ENCODE measurements at regions not wholly inside any gene's neighbourhood (a gene's known extent, or its start where the extent isn't known, plus 50 kb on each side); places are given as distances from the start of the nearest gene placed in this dataset.

DNA sequence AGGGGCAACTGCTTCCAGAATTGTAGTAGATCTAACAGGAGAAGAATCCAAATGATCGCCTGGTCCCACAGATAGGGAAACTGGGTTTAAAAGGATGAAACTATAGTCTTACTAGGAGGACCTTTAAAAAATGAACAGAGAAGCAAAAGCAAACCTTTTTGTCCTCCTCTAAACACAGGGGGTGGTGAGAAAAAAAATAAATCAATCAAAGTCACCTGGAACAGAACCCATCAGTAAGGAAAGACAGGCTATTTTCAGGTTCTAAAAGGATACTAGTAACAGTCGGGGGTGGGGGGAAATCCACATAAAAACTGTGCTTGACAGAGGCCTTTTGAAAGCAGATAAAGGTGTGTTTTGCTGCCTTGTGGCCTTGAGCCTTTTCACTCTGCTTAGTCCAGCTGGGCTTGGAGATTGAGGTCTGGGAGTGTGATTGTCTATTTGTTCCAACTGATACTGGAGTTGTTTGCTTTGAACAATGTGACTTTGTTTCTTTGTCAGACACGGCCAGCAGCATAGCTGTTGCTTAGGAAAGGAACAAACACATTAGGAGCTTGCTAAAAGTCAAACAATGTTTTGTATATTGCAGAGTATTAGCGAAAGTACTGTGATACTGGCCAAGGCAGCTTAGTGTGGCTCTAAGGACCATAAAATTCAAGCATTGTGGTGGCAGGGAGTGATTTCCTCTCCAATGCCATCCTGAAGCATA lies 141.1 kb upstream of the IRF2BP2 start:
- DNase-seq (ENCODE audit: extremely low read depth in 1 of 11, low read depth in 9 of 11, low spot score in 4 of 11): no peak

GRCh38 chr1:234748713-234749112 lies 138.7 kb upstream of the IRF2BP2 start:
- no peak for DNase-seq (ENCODE audit: extremely low read depth in 1 of 11, low read depth in 9 of 11, low spot score in 4 of 11)

DNA sequence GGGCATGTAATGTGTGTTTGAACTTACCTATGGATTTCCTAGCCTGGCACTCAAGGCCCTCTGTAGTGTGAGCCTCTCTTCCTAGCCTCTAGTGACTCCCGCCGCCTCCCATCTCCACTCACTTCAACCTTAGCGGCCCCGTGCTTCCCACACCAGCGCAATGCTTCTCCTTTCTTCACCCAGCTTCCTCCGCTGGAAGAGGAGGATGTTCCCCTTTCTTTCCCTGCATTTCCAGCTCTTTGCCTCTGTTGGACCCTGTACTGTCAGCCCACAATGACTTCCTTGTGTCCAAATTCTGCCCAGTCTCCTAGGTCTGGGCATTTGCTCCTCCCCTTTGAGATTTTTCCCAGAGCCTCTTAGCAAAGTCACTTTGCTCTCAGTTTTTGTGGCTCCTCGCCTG lies 138.1 kb upstream of the IRF2BP2 start:
- DNase-seq (ENCODE audit: extremely low read depth in 1 of 11, low read depth in 9 of 11, low spot score in 4 of 11): no peak

DNA sequence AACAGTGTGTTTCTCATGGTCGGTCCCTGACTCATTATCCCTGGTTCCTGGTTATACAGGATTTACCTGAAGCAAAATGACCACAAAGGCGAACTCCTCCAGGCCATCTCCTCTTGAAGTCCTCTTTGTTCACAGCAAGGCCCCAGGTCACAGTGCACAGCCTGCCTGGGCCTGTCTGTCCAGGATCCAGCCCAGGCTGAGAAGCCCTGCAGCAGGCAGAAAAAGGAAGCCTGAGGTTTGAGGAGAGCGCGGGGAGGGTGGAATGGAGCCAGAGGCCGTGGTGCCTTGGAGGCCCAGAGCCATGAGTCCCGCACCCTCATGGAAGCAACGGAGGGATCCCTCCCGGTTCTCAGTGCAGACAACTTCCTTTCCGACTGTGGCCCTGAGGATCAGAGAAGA lies 136.8 kb upstream of the IRF2BP2 start:
- DNase-seq (ENCODE audit: extremely low read depth in 1 of 11, low read depth in 9 of 11, low spot score in 4 of 11): no peak

DNA sequence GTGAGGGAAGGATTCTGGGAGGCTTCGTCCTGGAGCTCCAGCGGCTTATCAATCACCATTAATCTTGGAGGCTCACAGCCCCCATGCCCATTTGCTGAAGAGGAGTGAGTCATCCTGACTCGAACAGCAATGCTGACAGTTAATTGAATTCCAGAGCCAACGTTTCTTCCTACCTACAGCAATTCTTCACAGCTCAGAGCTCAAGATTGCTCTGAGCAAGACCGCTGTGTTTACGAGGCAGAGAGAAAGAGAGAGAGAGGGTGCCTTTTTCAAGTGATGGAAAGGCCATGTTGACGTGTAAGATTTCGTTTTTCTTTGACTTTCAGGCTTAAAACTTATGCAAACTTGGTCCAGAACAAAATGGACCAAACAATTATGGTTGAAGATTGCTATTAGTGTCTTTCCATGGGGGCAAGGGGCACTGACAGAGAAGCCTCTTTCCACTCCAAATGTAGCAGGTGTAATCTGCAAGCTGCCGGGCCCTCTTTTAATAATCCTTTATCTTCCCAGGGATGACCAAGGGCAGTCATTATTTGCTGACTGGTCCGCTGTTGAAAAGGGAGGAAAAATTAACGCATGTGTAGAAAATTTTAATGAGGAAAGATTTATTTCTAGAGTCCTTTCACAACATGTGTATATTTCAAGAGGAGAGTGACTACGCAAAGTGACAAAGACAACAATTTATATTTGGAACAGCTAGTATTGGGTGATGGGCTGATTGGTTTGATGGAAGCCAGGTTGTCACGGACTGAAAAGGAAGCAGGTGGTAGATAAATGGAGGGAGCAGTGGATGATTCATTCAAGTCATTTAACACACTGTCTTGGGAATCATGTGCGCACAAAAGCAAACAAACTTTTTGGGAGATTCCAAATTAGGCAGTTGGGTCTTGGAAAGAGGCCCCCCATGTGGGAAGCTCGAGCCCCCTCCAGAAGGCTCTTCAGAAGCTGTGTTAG lies 136.1 kb upstream of the IRF2BP2 start:
- DNase-seq (ENCODE audit: extremely low read depth in 1 of 11, low read depth in 9 of 11, low spot score in 4 of 11): peak in 1 of 11 donors; percentile 63

DNA sequence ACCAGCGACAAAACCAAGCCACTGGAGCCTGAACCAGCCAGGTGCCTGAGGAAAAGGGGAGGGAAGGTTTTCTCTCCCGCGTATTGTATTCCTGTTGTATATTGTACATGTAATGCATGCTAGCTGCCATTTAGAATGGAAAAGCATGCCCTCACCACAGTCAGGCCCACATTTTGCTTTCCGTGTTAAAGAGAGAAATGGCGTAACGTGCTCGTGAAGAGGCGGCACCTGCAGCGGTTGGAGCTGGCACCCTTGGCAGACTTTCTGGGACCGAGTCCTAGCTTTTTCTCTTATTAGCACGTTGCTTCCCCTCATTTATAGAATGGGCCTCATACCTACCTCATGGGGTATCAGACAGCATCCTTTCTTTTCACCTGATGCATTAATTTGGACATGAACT lies 135.3 kb upstream of the IRF2BP2 start:
- no peak for DNase-seq (ENCODE audit: extremely low read depth in 1 of 11, low read depth in 9 of 11, low spot score in 4 of 11)

GRCh38 chr1:234743791-234744611 lies 134.0 kb upstream of the IRF2BP2 start:
- peak in 4 of 11 donors; percentile 70 to 85 (median 82) for DNase-seq (ENCODE audit: extremely low read depth in 1 of 11, low read depth in 9 of 11, low spot score in 4 of 11)

- no peak for DNase-seq (ENCODE audit: extremely low read depth in 1 of 11, low read depth in 9 of 11, low spot score in 4 of 11)
Observed at GRCh38 chr1:234742622-234743021, 132.6 kb upstream of the IRF2BP2 start.

DNA sequence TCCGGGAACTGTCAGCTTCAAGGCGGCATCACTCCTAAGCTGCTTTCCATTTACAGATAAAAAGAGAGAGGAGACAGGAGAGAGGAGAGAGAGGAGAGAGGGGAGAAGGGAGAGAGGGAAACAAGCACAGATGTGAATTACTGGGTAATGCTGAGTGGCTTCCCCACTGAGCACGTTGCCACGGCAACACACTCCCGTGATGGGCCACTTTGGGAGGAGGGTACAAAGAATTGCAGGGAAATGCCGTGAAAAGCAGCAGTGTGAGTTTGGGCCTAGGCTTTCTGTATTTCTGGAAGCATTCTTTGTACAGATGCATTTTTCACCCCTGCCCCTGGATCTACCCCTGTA lies 128.0 kb upstream of the IRF2BP2 start:
- no peak for DNase-seq (ENCODE audit: extremely low read depth in 1 of 11, low read depth in 9 of 11, low spot score in 4 of 11)

- DNase-seq (ENCODE audit: extremely low read depth in 1 of 11, low read depth in 9 of 11, low spot score in 4 of 11): no peak
Observed at GRCh38 chr1:234735916-234736315, 125.9 kb upstream of the IRF2BP2 start.

GRCh38 chr1:234735476-234735875 lies 125.5 kb upstream of the IRF2BP2 start:
- DNase-seq (ENCODE audit: extremely low read depth in 1 of 11, low read depth in 9 of 11, low spot score in 4 of 11): no peak

GRCh38 chr1:234734869-234735268 lies 124.9 kb upstream of the IRF2BP2 start:
- no peak for DNase-seq (ENCODE audit: extremely low read depth in 1 of 11, low read depth in 9 of 11, low spot score in 4 of 11)

GRCh38 chr1:234734412-234734835 lies 124.4 kb upstream of the IRF2BP2 start:
- no peak for DNase-seq (ENCODE audit: extremely low read depth in 1 of 11, low read depth in 9 of 11, low spot score in 4 of 11)

DNA sequence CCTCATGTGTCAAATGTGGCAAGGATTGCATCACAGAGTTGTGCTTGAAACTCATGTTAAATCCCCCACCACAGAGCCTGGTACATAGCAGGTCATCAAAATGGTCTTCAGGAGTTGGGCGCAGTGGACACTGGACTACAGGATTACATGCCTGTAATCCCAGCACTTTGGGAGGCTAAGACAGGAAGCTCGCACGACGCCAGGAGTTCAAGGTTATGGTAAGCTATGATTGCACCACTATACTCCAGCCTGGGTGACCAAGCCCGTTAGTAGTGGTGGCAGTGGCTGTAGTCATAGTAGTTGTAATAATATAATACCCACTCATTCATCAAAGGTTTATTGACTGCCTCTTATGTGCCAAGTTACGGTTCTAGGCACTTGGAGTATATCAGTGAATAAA lies 123.4 kb upstream of the IRF2BP2 start:
- DNase-seq (ENCODE audit: extremely low read depth in 1 of 11, low read depth in 9 of 11, low spot score in 4 of 11): no peak

DNA sequence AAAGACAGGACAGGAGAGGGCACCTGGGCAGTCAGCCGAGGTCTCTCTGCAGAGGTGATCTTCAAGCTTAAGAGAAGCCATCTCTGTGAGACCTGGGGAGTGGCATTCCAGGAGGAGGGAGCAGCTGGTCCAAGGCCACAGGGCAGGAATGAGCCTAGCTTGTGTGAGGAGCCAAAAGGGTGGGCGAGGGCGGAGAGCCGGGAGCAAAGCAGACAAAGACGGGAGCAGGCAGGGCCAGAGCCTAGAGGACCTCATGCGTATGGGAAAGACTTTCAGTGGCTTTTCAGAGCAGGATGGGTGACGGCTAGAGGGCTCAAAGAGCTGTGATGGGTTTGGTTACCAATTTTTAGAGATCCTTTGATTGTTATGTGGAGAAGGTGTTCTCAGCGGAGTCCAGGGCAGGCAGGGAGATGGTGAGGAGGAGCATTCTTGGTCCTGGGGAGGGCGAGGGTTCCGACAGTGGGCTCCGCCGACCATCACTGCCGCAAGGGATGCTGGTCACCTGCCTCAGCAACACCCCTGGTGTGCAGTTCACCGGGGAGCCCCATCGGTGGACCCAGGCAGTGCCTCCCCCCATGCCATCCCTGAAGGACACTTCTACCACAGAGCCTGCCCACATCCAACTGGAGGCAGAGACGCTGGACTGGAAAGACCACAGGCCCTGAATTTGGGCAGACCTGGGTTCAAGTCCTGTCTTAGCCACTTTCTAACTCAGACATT lies 122.9 kb upstream of the IRF2BP2 start:
- DNase-seq (ENCODE audit: extremely low read depth in 1 of 11, low read depth in 9 of 11, low spot score in 4 of 11): no peak

DNA sequence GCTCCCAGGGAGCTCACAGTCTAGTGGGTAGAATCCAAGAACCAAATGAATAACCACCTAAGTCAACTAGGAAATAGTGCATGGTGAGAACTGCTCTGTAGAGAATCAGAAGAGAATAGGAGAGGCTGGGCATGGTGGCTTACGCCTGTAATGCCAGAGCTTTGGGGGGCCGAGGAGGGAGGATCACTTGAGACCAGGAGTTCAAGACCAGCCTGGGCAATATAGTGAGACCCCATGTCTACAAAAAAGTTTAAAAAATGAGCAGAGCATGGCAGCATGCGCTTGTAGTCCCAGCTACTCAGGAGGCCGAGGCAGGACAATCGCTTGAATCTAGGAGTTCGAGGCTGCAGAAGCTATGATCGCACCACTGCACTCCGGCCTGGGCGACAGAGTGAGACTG lies 122.3 kb upstream of the IRF2BP2 start:
- no peak for DNase-seq (ENCODE audit: extremely low read depth in 1 of 11, low read depth in 9 of 11, low spot score in 4 of 11)

DNA sequence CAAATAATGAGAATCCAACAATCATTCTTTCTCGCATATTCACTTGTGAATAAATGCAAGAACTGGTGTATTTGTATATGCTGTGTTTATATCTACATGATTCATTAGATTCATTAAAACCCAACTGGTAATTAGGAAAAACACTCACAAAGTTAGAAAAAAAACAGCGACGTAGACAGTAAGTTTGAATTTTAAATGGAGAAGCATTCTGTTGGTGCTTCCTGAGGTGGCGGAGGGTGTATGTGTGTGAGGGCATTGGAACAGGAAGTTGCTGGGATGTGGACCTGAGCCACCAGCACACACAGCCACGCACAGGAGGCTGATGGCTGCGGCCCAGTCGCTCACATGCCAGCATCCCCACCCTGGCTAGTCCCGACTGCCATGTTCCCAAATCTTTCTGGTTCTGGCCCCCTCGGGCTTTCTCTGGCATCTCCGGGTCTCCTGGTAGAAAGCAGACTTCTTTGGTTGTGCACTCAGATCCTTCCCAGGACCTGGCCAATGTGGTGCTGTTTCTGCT lies 121.6 kb upstream of the IRF2BP2 start:
- no peak for DNase-seq (ENCODE audit: extremely low read depth in 1 of 11, low read depth in 9 of 11, low spot score in 4 of 11)

- no peak for DNase-seq (ENCODE audit: extremely low read depth in 1 of 11, low read depth in 9 of 11, low spot score in 4 of 11)
Observed at GRCh38 chr1:234730770-234731568, 121.0 kb upstream of the IRF2BP2 start.
